HG03103 (cell line): ENCODE measurements at regions not wholly inside any gene's neighbourhood (a gene's known extent, or its start where the extent isn't known, plus 50 kb on each side); places are given as distances from the start of the nearest gene placed in this dataset.

Source experiments
- ATAC-seq: cut with Tn5 transposase; IDR thresholded peaks from one replicate; pipeline ENCODE4 v1.9.1; 2021; ENCODE audit warnings: low read depth; ENCODE audit not compliant: unreplicated experiment

- no peak for ATAC-seq
Observed at GRCh38 chr6:160895562-160895961, 96.0 kb upstream of the MAP3K4 start.

- no peak for ATAC-seq
Observed at GRCh38 chr6:160899671-160900430, 91.7 kb upstream of the MAP3K4 start.

GRCh38 chr6:160911949-160912348 lies 79.6 kb upstream of the MAP3K4 start:
- ATAC-seq = no peak

GRCh38 chr6:160912411-160912810 lies 79.2 kb upstream of the MAP3K4 start:
- no peak for ATAC-seq

- no peak for ATAC-seq
Observed at GRCh38 chr6:160917572-160917971, 74.0 kb upstream of the MAP3K4 start.

GRCh38 chr6:160919723-160920440 lies 71.7 kb upstream of the MAP3K4 start:
- ATAC-seq = no peak

- ATAC-seq = no peak
Observed at GRCh38 chr6:160921095-160921494, 70.5 kb upstream of the MAP3K4 start.

- no peak for ATAC-seq
Observed at GRCh38 chr6:160926281-160927276, 65.0 kb upstream of the MAP3K4 start.

GRCh38 chr6:160927416-160927815 lies 64.2 kb upstream of the MAP3K4 start:
- no peak for ATAC-seq

- ATAC-seq = no peak
Observed at GRCh38 chr6:160929361-160929760, 62.2 kb upstream of the MAP3K4 start.

- ATAC-seq = no peak
Observed at GRCh38 chr6:160929831-160930230, 61.7 kb upstream of the MAP3K4 start.

GRCh38 chr6:160930547-160931377 lies 60.8 kb upstream of the MAP3K4 start:
- peak; percentile 80 for ATAC-seq

GRCh38 chr6:160931378-160932310 lies 59.9 kb upstream of the MAP3K4 start:
- no peak for ATAC-seq

- no peak for ATAC-seq
Observed at GRCh38 chr6:160933256-160933655, 58.3 kb upstream of the MAP3K4 start.

GRCh38 chr6:160934157-160934556 lies 57.4 kb upstream of the MAP3K4 start:
- ATAC-seq = no peak

GRCh38 chr6:160940197-160940596 lies 51.4 kb upstream of the MAP3K4 start:
- ATAC-seq = no peak
